Ishikawa (cell line): ENCODE measurements at regions not wholly inside any gene's neighbourhood (a gene's known extent, or its start where the extent isn't known, plus 50 kb on each side); places are given as distances from the start of the nearest gene placed in this dataset.

Experiments used
- CEBPB ChIP-seq: IDR thresholded peaks from 2 replicates; pipeline ENCODE4 v1.6.1; 2012
- CREB1 ChIP-seq: IDR thresholded peaks from 2 replicates; pipeline ENCODE4 v1.6.1; 2012; ENCODE audit warnings: low read depth
- EP300 ChIP-seq: IDR thresholded peaks from 2 replicates; pipeline ENCODE4 v1.6.1; 2012; ENCODE audit warnings: borderline replicate concordance
- FOXM1 ChIP-seq: IDR thresholded peaks from 2 replicates; pipeline ENCODE4 v1.6.1; 2012; ENCODE audit warnings: low read depth, borderline replicate concordance
- RAD21 ChIP-seq: IDR thresholded peaks from 2 replicates; pipeline ENCODE4 v1.6.1; 2012; ENCODE audit warnings: low read depth
- TAF1 ChIP-seq: IDR thresholded peaks from 2 replicates; pipeline ENCODE4 v1.6.1; 2012; ENCODE audit warnings: low read depth, mild to moderate bottlenecking
- TCF12 ChIP-seq: IDR thresholded peaks from 2 replicates; pipeline ENCODE4 v1.6.1; 2012; ENCODE audit warnings: low read depth
- TEAD4 ChIP-seq: IDR thresholded peaks from 2 replicates; pipeline ENCODE4 v1.6.1; 2012
- TF ChIP-seq, protein P1 (sequence below): IDR thresholded peaks from 2 replicates; pipeline ENCODE4 v1.6.1; 2012; ENCODE audit warnings: low read depth, mild to moderate bottlenecking
- TF ChIP-seq, protein P2 (sequence below): IDR thresholded peaks from 2 replicates; pipeline ENCODE4 v1.6.1; 2012
- TF ChIP-seq, protein P3 (sequence below): IDR thresholded peaks from 2 replicates; pipeline ENCODE4 v1.6.1; 2012

DNA sequence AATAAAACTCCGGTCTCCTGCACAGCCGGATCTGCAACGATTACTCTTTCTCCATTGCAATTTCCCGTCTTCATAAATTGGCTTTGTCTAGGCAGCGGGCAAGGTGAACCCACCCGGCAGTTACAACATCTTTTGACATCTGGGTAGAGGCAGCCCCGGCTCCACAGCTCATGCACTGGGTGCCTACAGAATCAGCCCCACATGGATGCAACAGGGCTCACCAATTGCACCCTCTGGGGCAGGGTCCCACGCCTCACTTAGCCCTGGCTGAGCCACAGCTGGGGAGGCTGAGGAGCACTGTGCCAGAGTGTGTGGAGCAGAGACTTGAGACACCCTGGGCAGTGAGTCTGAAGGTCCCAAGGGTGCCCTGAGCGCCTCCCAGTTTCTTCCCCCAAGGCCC lies 710.2 kb downstream of the TBC1D22A start:
- no peak for TF ChIP-seq EP300
- TF ChIP-seq, protein P1, sequence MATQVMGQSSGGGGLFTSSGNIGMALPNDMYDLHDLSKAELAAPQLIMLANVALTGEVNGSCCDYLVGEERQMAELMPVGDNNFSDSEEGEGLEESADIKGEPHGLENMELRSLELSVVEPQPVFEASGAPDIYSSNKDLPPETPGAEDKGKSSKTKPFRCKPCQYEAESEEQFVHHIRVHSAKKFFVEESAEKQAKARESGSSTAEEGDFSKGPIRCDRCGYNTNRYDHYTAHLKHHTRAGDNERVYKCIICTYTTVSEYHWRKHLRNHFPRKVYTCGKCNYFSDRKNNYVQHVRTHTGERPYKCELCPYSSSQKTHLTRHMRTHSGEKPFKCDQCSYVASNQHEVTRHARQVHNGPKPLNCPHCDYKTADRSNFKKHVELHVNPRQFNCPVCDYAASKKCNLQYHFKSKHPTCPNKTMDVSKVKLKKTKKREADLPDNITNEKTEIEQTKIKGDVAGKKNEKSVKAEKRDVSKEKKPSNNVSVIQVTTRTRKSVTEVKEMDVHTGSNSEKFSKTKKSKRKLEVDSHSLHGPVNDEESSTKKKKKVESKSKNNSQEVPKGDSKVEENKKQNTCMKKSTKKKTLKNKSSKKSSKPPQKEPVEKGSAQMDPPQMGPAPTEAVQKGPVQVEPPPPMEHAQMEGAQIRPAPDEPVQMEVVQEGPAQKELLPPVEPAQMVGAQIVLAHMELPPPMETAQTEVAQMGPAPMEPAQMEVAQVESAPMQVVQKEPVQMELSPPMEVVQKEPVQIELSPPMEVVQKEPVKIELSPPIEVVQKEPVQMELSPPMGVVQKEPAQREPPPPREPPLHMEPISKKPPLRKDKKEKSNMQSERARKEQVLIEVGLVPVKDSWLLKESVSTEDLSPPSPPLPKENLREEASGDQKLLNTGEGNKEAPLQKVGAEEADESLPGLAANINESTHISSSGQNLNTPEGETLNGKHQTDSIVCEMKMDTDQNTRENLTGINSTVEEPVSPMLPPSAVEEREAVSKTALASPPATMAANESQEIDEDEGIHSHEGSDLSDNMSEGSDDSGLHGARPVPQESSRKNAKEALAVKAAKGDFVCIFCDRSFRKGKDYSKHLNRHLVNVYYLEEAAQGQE, result no peak
- TF ChIP-seq CREB1, result no peak
- no peak for TF ChIP-seq TAF1
- no peak for TF ChIP-seq TCF12
- TF ChIP-seq, protein P2, sequence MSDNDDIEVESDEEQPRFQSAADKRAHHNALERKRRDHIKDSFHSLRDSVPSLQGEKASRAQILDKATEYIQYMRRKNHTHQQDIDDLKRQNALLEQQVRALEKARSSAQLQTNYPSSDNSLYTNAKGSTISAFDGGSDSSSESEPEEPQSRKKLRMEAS, result no peak
- TF ChIP-seq, protein P3, sequence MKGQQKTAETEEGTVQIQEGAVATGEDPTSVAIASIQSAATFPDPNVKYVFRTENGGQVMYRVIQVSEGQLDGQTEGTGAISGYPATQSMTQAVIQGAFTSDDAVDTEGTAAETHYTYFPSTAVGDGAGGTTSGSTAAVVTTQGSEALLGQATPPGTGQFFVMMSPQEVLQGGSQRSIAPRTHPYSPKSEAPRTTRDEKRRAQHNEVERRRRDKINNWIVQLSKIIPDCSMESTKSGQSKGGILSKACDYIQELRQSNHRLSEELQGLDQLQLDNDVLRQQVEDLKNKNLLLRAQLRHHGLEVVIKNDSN, result no peak
- TF ChIP-seq RAD21, result no peak
- no peak for TF ChIP-seq TEAD4
- TF ChIP-seq FOXM1, result no peak
- TF ChIP-seq CEBPB, result no peak
